ENCODE measurements at regions not wholly inside any gene's neighbourhood (a gene's known extent, or its start where the extent isn't known, plus 50 kb on each side); places are given as distances from the start of the nearest gene placed in this dataset.

DNA sequence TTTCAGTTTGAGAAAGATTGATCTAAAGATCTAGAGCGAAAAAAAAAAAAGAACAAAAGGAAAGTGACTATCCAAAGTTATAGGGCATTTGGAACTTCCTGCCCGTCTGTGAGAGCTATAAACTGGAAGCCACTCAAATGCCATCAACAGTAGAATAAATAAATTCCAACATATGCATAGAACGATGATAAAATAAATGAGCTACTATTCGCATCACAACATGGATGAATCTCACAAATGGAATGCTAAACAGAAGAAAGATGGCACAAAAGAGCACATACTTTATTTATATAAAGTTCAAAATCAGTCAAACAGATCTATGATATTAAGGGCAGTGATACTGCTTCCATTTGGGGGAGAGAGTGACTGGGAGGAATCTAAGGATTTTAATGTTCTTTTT lies 128.8 kb downstream of the TTC32 start:
- Histone ChIP-seq H3K4me3 (replicated peaks in 1 of 3) (no peak overlapping the region), H3K36me3 (no peaks in the 10 kb centered on the region), H3K9me3 (no peaks in the 10 kb centered on the region), H3K27me3 (no peaks in the 10 kb centered on the region), H3K4me1 (no peaks in the 10 kb centered on the region), H3K27ac (no peak overlapping the region)
- no peak for DNase-seq
- no peak for TF ChIP-seq POLR2A (IDR thresholded peaks at IDR 0.05)
- TF ChIP-seq, protein P1, sequence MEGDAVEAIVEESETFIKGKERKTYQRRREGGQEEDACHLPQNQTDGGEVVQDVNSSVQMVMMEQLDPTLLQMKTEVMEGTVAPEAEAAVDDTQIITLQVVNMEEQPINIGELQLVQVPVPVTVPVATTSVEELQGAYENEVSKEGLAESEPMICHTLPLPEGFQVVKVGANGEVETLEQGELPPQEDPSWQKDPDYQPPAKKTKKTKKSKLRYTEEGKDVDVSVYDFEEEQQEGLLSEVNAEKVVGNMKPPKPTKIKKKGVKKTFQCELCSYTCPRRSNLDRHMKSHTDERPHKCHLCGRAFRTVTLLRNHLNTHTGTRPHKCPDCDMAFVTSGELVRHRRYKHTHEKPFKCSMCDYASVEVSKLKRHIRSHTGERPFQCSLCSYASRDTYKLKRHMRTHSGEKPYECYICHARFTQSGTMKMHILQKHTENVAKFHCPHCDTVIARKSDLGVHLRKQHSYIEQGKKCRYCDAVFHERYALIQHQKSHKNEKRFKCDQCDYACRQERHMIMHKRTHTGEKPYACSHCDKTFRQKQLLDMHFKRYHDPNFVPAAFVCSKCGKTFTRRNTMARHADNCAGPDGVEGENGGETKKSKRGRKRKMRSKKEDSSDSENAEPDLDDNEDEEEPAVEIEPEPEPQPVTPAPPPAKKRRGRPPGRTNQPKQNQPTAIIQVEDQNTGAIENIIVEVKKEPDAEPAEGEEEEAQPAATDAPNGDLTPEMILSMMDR (IDR thresholded peaks at IDR 0.05) = no peak
- WGBS, 2 donors = 89 to 90% methylated on average over 4 of the region's 4 CpGs
- intact Hi-C loops (cut with DNase I) = no loop called here

DNA sequence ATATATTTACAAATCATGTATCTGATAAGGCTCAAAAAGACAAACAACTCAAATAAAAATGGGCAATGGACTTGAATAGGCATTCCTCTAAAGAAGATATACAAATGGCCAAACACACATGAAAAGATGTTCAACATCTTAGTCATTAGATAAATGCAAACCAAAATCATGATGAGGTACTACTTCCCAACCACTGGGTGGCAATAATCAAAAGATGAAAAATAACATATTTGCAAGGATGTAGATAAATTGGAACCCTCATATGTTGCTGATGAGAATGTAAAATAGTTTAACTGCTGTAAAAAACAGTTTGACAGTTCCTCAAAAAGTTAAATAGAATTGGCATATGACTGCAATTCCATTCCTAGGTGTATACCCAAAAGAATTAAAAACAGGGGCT lies 132.3 kb downstream of the TTC32 start:
- intact Hi-C loops (cut with DNase I) = no loop called here
- H3K27ac ChIP-seq = no peak overlapping the region
- H3K4me3 ChIP-seq (replicated peaks in 1 of 3) = no peak overlapping the region
- no peaks in the 10 kb centered on the region for H3K9me3 ChIP-seq
- H3K4me1 ChIP-seq = no peaks in the 10 kb centered on the region
- H3K36me3 ChIP-seq = no peaks in the 10 kb centered on the region
- H3K27me3 ChIP-seq = no peaks in the 10 kb centered on the region
- no peak for DNase-seq
- TF ChIP-seq, protein P1 (IDR thresholded peaks at IDR 0.05) = no peak
- TF ChIP-seq POLR2A (IDR thresholded peaks at IDR 0.05) = no peak

DNA sequence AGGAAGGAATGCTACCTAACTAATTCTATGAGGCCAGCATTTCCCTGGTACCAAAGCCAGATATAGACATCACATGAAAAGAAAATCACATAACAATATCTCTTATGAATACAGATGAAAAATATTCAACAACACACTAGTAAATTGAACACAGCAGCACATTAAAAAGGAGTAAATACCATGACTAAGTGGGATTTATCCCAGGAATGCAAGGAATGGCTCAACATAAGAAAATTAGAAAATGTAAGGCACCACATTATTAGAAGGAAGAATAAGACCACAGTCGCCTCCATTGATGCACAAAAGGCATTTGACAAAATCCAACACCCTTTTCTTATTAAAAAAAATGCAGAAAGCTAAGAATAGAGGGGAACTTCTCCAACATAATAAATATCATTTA lies 133.9 kb downstream of the TTC32 start:
- no peak overlapping the region for H3K27ac ChIP-seq

DNA sequence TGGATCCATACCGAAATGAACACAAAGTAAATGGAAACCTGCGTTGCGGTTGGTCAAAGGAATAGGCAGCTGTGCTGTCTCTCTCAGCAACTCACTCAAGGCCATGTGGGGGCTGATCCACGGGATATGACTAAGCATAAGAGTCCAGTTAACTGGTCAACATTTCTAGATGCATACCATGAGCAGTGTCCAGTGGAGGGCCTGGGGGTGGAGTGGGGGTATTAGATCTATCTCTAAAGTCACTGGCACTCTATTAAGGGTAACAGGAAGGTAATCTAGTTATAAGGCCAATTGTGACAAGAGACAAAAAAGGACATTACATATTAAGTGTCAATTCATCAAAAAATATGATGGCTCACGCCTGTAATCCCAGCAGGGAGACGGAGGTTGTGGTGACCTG lies 136.8 kb downstream of the TTC32 start:
- Histone ChIP-seq H3K4me3 (replicated peaks in 1 of 3) (no peak overlapping the region), H3K27ac (no peak overlapping the region), H3K27me3 (no peaks in the 10 kb centered on the region), H3K36me3 (no peaks in the 10 kb centered on the region), H3K9me3 (no peaks in the 10 kb centered on the region), H3K4me1 (no peaks in the 10 kb centered on the region)
- DNase-seq = no peak
- intact Hi-C loops (cut with DNase I) = no loop called here
- TF ChIP-seq, protein P1 (IDR thresholded peaks at IDR 0.05) = no peak
- TF ChIP-seq POLR2A (IDR thresholded peaks at IDR 0.05) = no peak
- 89 to 95% methylated on average over 6 of the region's 6 CpGs for WGBS, 2 donors

More for the DNA sequence above, 133.9 kb downstream of the TTC32 start:
- no peaks in the 10 kb centered on the region for H3K9me3 ChIP-seq
- H3K27me3 ChIP-seq = no peaks in the 10 kb centered on the region
- H3K4me1 ChIP-seq = no peaks in the 10 kb centered on the region
- H3K4me3 ChIP-seq (replicated peaks in 1 of 3) = no peak overlapping the region
- no peaks in the 10 kb centered on the region for H3K36me3 ChIP-seq
- DNase-seq = no peak
- intact Hi-C loops (cut with DNase I) = no loop called here
- no peak for TF ChIP-seq POLR2A (IDR thresholded peaks at IDR 0.05)
- 43 to 57% methylated on average over 1 of the region's 1 CpG for WGBS, 2 donors

DNA sequence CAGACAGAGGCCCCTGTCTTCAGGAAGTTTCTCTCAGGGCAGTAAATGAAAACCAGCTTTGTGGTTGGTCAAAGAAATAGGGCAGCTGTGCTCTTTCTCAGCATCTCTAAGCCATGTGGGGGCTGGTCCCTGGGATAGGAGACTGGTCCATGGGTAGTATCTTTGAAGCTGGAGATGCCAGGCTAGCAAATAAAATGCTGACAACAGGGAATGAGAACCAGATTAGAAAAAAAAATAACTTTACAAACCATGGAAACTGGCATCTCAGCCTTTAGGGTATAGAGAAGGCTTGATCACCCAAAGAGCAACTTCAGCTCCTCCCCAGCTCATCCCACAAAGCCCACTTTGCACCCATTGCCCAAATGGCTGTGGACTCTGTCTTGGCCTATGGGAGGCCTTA lies 138.1 kb downstream of the TTC32 start:
- H3K27me3 ChIP-seq = no peaks in the 10 kb centered on the region
- no peaks in the 10 kb centered on the region for H3K9me3 ChIP-seq
- no peak overlapping the region for H3K4me3 ChIP-seq (replicated peaks in 1 of 3)
- no peak for DNase-seq
- TF ChIP-seq, protein P1 (IDR thresholded peaks at IDR 0.05) = no peak
- TF ChIP-seq POLR2A (IDR thresholded peaks at IDR 0.05) = no peak
- H3K4me1 ChIP-seq = no peaks in the 10 kb centered on the region
- no peaks in the 10 kb centered on the region for H3K36me3 ChIP-seq
- intact Hi-C loops (cut with DNase I) = no loop called here
- H3K27ac ChIP-seq = no peak overlapping the region

DNA sequence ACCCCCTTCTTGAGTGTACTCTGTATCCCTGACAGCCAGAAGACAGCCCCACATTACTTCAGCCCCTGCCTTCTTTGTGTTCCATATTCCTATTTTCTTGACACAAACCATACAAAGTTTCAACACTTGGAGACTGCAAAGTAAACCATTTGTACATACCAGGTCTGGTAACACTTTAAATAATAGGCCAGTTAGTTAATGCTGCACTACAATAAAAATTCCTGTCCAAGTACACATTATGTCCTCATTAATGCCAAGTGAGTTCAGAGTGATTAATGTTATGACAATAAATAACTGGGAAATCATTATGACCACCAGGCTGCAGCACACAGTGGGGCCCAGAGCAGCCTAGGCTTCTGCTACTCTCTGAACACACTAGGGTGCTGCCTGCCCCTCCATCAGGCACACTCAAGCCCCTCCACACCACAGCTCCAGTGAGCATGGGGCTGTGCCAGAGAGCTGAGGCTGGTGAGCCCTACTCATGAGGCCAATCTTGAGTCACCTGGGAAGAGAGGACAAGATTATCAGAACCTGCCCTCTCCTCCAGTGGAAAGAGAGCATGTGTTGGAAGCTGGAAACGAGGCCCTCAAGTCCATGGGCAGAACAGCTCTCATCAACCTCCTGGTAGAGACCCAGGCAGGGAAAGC lies 138.7 kb downstream of the TTC32 start:
- H3K36me3 ChIP-seq = no peaks in the 10 kb centered on the region
- intact Hi-C loops (cut with DNase I) = no loop called here
- no peak overlapping the region for H3K4me3 ChIP-seq (replicated peaks in 1 of 3)
- no peaks in the 10 kb centered on the region for H3K4me1 ChIP-seq
- H3K27ac ChIP-seq = no peak overlapping the region
- no peak for DNase-seq
- WGBS, 2 donors = 80 to 86% methylated on average over 1 of the region's 1 CpG
- H3K9me3 ChIP-seq = no peaks in the 10 kb centered on the region
- H3K27me3 ChIP-seq = no peaks in the 10 kb centered on the region
- TF ChIP-seq POLR2A (IDR thresholded peaks at IDR 0.05) = no peak
- TF ChIP-seq, protein P1 (IDR thresholded peaks at IDR 0.05) = no peak
